Kidney (tissue), 13 donors: ENCODE measurements at regions not wholly inside any gene's neighbourhood (a gene's known extent, or its start where the extent isn't known, plus 50 kb on each side); places are given as distances from the start of the nearest gene placed in this dataset.

Experiments
- DNase-seq, 5 donors: peaks; one replicate each; pipeline ENCODE4 v3.0.0-alpha.2; 2013 to 2020
- FAIRE-seq: peaks from 2 replicates; lab custom pipeline; 2012; peaks lifted over from hg19 to GRCh38; lab: Jason Lieb, UNC
- H3K27ac ChIP-seq, 2 donors: one replicate each; pipeline ENCODE4 v1.7.0; 2013; ENCODE audit warnings: low read depth in 2 of 2, low read length in 2 of 2, inconsistent platforms in 1 of 2
- H3K27me3 ChIP-seq: one replicate; pipeline ENCODE4 v1.7.1; 2013; ENCODE audit warnings: low read length, inconsistent platforms; ENCODE audit not compliant: control insufficient read depth, insufficient read depth
- H3K36me3 ChIP-seq, 3 donors: one replicate each; pipeline versions ENCODE4 v1.7.0 to v1.7.1; 2013; ENCODE audit warnings: low read length in 3 of 3, control low read depth in 1 of 3, inconsistent platforms in 1 of 3; ENCODE audit not compliant: insufficient read depth in 3 of 3, control insufficient read depth in 2 of 3
- H3K4me1 ChIP-seq, 3 donors: one replicate each; pipeline versions ENCODE4 v1.7.0 to v1.7.1; 2013; ENCODE audit warnings: low read length in 3 of 3, inconsistent platforms in 1 of 3, low read depth in 1 of 3; ENCODE audit not compliant: control insufficient read depth in 2 of 3, insufficient read depth in 2 of 3
- H3K4me3 ChIP-seq, 3 donors: one replicate each; pipeline versions ENCODE4 v1.7.0 to v1.8.1; 2013; ENCODE audit warnings: low read length in 3 of 3, control low read depth in 1 of 3, inconsistent platforms in 1 of 3
- H3K9ac ChIP-seq, 3 donors: one replicate each; pipeline versions ENCODE4 v1.7.0 to v1.7.1; 2013; ENCODE audit warnings: low read length in 3 of 3, control low read depth in 1 of 3, inconsistent platforms in 1 of 3
- H3K9me3 ChIP-seq, 3 donors: one replicate each; pipeline versions ENCODE4 v1.7.0 to v1.7.1; 2013; ENCODE audit warnings: low read length in 3 of 3, control low read depth in 1 of 3, inconsistent platforms in 1 of 3; ENCODE audit not compliant: control insufficient read depth in 2 of 3, insufficient read depth in 1 of 3
- intact Hi-C: fragments of 100-400 bp; cut with DNase I; formaldehyde crosslinking; loops from one replicate; pipeline ENCODE4 v1.11.1; 2022
- TF ChIP-seq, protein P1 (sequence below): IDR thresholded peaks from 3 replicates; pipeline ENCODE4 v1.5.1; 2012; ENCODE audit warnings: mild to moderate bottlenecking, moderate library complexity, borderline replicate concordance; ENCODE audit not compliant: insufficient read depth; ENCODE audit errors: extremely low read depth
- donor health status: control.
- donor health status: control.
- donor health status: control.
- donor health status: control.
- donor health status: control.
- donor health status: DM: yes; HTN: yes; CAD: no.
- donor health status: Normal renal cell carcinoma (clear cell type).

DNA sequence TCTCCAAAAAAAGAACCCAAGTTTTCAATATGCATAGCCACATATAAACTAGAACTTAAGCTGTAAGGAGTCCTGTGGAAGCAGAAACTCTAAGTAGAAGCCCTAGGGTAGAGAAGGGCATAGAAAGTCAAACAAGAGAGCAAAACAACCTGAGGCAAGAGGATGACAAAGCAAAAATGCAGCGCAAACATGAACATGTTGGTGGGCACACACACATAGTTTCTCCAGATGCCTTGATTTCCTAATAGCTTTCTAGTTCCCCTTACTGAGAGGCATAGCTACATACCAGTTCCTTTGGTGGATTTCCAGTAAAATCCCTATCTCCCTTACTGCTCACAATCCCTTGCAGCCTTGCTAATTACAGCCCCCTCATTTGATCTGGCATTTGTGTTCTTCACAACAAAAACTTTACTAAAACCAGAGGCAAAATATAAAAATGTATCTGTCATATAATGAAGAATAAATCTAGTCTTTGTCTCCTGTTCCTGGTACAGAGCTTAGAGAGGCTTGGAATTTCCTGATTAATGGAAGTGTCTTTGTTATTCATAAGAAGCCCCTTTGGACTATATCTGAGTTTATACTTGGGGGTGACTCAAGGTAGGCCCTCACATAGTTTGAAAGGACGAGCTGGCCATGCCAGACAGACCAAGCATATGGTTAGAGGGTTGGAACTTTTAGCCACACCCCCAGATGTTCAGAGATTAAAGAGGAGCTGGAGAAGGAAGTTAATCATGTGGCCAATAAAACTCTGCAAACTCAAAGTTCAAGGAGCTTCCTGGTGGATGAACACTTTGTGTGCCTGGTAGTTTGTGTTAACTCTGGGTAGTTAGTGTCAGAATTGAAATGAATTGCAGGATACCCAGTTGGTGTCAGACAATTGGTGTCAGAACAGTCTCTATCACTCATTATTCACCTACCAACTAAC, 52.7 kb upstream of the ZCCHC13 start:
- H3K27ac ChIP-seq, result peak overlapping the region in 1 of 2 donors; percentile 47
- no peak for FAIRE-seq

DNA sequence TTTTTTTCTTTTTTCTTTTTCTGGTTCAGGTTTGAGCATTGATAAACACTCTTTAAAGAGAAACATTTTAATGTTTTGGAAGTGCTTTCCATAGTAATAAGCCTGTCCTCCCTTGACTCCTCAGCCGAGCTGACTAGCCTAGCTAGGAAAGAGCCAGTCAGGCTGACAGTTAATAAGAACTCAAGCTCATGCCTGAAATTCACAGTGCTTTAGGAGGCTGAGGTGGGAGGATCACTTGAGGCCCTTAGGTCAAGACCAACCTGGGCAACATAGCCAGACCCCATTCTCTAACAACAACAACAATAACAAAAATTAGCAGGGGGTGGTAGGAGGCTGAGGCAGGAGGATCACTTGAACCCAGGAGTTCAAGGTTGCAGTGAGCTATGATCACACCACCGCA, 53.4 kb upstream of the ZCCHC13 start:
- DNase-seq (no peak), FAIRE-seq (no peak)
- Histone ChIP-seq H3K4me1 (peaks cover 0 to 11% (median 6%) of the 10 kb centered on the region in 3 donors), H3K36me3 (no peaks in the 10 kb centered on the region), H3K27ac (peak overlapping the region in 1 of 2 donors; percentile 47), H3K4me3 (no peak overlapping the region), H3K27me3 (no peaks in the 10 kb centered on the region), H3K9me3 (no peaks in the 10 kb centered on the region), H3K9ac (no peak overlapping the region)
- intact Hi-C loops, result no loop called here
- TF ChIP-seq, protein P1, sequence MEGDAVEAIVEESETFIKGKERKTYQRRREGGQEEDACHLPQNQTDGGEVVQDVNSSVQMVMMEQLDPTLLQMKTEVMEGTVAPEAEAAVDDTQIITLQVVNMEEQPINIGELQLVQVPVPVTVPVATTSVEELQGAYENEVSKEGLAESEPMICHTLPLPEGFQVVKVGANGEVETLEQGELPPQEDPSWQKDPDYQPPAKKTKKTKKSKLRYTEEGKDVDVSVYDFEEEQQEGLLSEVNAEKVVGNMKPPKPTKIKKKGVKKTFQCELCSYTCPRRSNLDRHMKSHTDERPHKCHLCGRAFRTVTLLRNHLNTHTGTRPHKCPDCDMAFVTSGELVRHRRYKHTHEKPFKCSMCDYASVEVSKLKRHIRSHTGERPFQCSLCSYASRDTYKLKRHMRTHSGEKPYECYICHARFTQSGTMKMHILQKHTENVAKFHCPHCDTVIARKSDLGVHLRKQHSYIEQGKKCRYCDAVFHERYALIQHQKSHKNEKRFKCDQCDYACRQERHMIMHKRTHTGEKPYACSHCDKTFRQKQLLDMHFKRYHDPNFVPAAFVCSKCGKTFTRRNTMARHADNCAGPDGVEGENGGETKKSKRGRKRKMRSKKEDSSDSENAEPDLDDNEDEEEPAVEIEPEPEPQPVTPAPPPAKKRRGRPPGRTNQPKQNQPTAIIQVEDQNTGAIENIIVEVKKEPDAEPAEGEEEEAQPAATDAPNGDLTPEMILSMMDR, result no peak

More for the DNA sequence above, 52.7 kb upstream of the ZCCHC13 start:
- Histone ChIP-seq H3K36me3 (no peaks in the 10 kb centered on the region), H3K9ac (no peak overlapping the region), H3K27me3 (no peaks in the 10 kb centered on the region), H3K4me1 (peaks cover 0 to 11% (median 6%) of the 10 kb centered on the region in 3 donors), H3K4me3 (no peak overlapping the region), H3K9me3 (no peaks in the 10 kb centered on the region)
- DNase-seq, result no peak
- TF ChIP-seq, protein P1, result no peak
- intact Hi-C loops, result no loop called here

DNA sequence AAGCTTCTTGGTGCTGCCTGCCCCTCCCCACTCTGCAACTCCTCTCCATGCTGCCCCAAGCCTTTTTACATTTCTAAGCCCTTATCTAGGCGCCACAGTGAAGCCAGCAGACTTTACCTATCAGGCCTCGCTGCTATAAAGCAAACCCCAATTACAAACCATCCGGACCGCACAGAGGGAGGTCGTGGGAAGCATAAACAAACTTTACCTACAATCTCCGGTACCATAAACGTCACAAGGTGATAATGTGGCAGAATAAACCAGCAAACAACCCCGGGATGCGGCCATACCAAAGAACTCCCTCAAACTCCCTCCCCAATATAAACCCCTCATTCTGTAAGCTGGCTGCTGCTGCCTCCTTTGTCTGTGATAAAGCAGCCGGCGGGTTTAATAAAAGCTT, 54.0 kb upstream of the ZCCHC13 start:
- Histone ChIP-seq H3K27me3 (no peaks in the 10 kb centered on the region), H3K36me3 (no peaks in the 10 kb centered on the region), H3K4me1 (peaks cover 0 to 11% (median 6%) of the 10 kb centered on the region in 3 donors), H3K27ac (no peak overlapping the region), H3K9me3 (no peaks in the 10 kb centered on the region), H3K9ac (no peak overlapping the region), H3K4me3 (no peak overlapping the region)
- TF ChIP-seq, protein P1, result no peak
- intact Hi-C loops, result no loop called here
- FAIRE-seq (no peak), DNase-seq (peak in 1 of 5 donors; percentile 3)
